ENCODE measurements at regions not wholly inside any gene's neighbourhood (a gene's known extent, or its start where the extent isn't known, plus 50 kb on each side); places are given as distances from the start of the nearest gene placed in this dataset.

DNA sequence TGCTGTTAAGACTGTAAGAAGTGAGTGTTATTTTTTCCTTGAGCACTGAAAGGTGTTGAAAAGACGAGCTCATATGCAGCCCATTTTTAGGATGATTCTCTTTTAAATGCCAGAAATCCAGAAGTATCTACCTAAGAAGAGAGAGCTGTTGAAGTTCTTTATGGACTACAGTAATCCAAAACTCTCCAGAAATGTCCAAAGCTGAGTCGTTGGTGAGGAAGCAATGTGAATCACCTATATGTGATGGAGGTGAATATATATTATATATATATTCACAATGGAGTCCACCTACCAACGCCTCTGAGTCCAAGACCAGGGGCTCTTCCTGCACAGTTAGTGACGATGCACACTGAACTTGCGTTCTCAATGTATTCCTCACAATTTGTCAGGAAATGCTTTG is 252.7 kb upstream of the PITRM1 start:
- no peak overlapping the region for H3K27ac Mint-ChIP-seq
- peaks cover 35% of the 10 kb centered on the region for H3K4me1 Mint-ChIP-seq
- H3K27me3 Mint-ChIP-seq: no peaks in the 10 kb centered on the region
- H3K4me3 Mint-ChIP-seq: no peak overlapping the region
- DNase-seq: no peak
- H3K36me3 Mint-ChIP-seq (ENCODE audit: low read depth): peaks cover 4% of the 10 kb centered on the region
- peaks cover 6% of the 10 kb centered on the region for H3K9me3 Mint-ChIP-seq
- ChIA-PET CTCF (interaction anchor here (0.6 kb wide), 1 partner anchor 91 kb away, joined by 5 read pairs; no protein-coding TSS in a partner anchor), POLR2A (no interaction called here)

DNA sequence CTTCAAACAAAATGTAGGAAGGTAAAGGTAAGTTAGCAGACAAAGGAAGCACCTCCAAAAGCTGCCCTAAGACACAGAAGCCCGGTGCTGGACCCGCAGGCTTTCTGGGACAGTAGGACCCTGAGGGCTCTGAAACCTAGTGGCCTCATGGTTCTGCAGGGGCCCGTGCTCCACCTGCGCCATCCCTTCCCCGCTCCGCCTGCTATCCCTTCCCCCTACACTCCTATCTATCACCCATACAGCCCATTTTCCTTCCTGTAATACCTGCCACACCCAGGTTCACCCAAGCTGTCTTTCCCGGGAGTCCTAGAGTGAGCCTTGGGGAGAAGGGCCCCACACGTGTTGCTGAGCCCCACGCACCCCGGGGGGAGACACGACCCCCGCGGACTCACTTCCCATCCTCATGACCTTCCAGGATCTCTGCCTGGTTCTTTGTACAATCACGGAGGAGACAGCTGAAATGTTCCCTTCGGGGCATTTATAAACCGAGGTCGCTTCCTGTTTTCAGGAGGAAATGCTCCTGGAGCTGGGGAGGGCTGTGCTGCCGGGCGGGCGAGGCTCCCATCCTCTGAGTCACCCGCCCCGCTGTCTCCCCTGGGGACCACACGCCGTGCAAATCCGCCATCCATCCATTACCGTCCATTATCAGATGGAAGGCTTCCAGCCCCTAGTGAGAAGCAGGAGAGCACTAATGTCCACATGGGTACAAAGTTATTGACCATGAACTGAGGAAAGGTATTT is 251.7 kb upstream of the PITRM1 start:
- H3K36me3 Mint-ChIP-seq (ENCODE audit: low read depth): no peaks in the 10 kb centered on the region
- H3K27ac Mint-ChIP-seq: no peak overlapping the region
- no peaks in the 10 kb centered on the region for H3K27me3 Mint-ChIP-seq
- ChIA-PET CTCF (interaction anchor here (1.4 to 1.5 kb wide), 2 partner anchors 12 to 16 kb away, joined by 4 read pairs; no protein-coding TSS in a partner anchor), POLR2A (no interaction called here)
- H3K9me3 Mint-ChIP-seq: no peaks in the 10 kb centered on the region
- DNase-seq: no peak
- H3K4me3 Mint-ChIP-seq: no peak overlapping the region
- H3K4me1 Mint-ChIP-seq: peaks cover 45% of the 10 kb centered on the region

GRCh38 chr10:3423384-3423783 is 250.8 kb upstream of the PITRM1 start:
- H3K27ac Mint-ChIP-seq: no peak overlapping the region
- H3K9me3 Mint-ChIP-seq: no peaks in the 10 kb centered on the region
- peaks cover 54% of the 10 kb centered on the region for H3K4me1 Mint-ChIP-seq
- no peak for DNase-seq
- ChIA-PET CTCF (interaction anchor here (1.4 to 1.5 kb wide), 2 partner anchors 12 to 17 kb away, joined by 4 read pairs; no protein-coding TSS in a partner anchor), POLR2A (no interaction called here)
- H3K4me3 Mint-ChIP-seq: no peak overlapping the region
- H3K27me3 Mint-ChIP-seq: no peaks in the 10 kb centered on the region
- H3K36me3 Mint-ChIP-seq (ENCODE audit: low read depth): no peaks in the 10 kb centered on the region

DNA sequence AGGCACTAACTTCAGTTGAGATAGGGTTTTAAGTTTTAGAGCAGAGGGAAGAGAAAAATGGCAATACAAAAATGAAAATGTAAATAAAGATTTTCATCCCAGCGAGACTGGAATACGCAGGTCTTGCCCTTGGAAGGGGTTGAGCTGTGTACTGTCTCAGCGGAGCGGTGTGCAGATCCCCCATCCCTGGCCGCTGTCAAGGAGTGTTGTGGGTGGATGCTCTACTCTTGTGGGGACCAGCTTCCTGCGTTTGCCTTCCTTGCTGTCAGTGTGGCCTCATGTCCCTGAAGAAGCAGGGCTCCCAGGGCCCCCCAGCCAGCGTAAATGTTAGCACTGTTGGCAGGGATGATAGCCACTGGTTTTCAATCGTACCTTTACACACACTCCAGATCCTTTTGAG is 249.7 kb upstream of the PITRM1 start:
- H3K4me1 Mint-ChIP-seq: peaks cover 60% of the 10 kb centered on the region
- CTCF ChIA-PET: no interaction called here
- H3K27ac Mint-ChIP-seq: peak overlapping the region; percentile 41
- H3K27me3 Mint-ChIP-seq: peaks cover 4% of the 10 kb centered on the region
- POLR2A ChIA-PET: no interaction called here
- H3K9me3 Mint-ChIP-seq: no peaks in the 10 kb centered on the region
- no peak for DNase-seq
- H3K4me3 Mint-ChIP-seq: no peak overlapping the region
- no peaks in the 10 kb centered on the region for H3K36me3 Mint-ChIP-seq (ENCODE audit: low read depth)

GRCh38 chr10:3421537-3422257 is 249.1 kb upstream of the PITRM1 start:
- Mint-ChIP-seq H3K27ac (peak overlapping the region; percentile 41), H3K36me3 (ENCODE audit: low read depth) (no peaks in the 10 kb centered on the region), H3K9me3 (no peaks in the 10 kb centered on the region), H3K4me1 (peaks cover 60% of the 10 kb centered on the region), H3K4me3 (no peak overlapping the region), H3K27me3 (peaks cover 4% of the 10 kb centered on the region)
- ChIA-PET POLR2A (no interaction called here), CTCF (interaction anchor here (0.9 kb wide), 1 partner anchor 11 kb away, joined by 3 read pairs; no protein-coding TSS in a partner anchor)
- DNase-seq: peak; percentile 23

- Mint-ChIP-seq H3K4me1 (peaks cover 60% of the 10 kb centered on the region), H3K9me3 (no peaks in the 10 kb centered on the region), H3K36me3 (ENCODE audit: low read depth) (no peaks in the 10 kb centered on the region), H3K4me3 (no peak overlapping the region), H3K27me3 (peaks cover 4% of the 10 kb centered on the region), H3K27ac (peak overlapping the region; percentile 3)
- CTCF ChIA-PET: interaction anchor here (0.9 to 1.0 kb wide), 2 partner anchors 10 to 55 kb away, joined by 3 read pairs; no protein-coding TSS in a partner anchor
- no peak for DNase-seq
- POLR2A ChIA-PET: interaction anchor here (0.6 kb wide), 1 partner anchor 109 kb away, joined by 3 read pairs; no protein-coding TSS in a partner anchor
Observed at GRCh38 chr10:3420527-3421469, 248.2 kb upstream of the PITRM1 start.

- Mint-ChIP-seq H3K27me3 (peaks cover 4% of the 10 kb centered on the region), H3K27ac (peak overlapping the region; percentile 60), H3K36me3 (ENCODE audit: low read depth) (no peaks in the 10 kb centered on the region), H3K4me3 (peak overlapping the region; percentile 40), H3K4me1 (peaks cover 60% of the 10 kb centered on the region), H3K9me3 (no peaks in the 10 kb centered on the region)
- peak; percentile 35 for DNase-seq
- ChIA-PET POLR2A (interaction anchor here (0.6 kb wide), 1 partner anchor 109 kb away, joined by 3 read pairs; no protein-coding TSS in a partner anchor), CTCF (interaction anchor here (1.0 kb wide), 1 partner anchor 56 kb away, joined by 3 read pairs; no protein-coding TSS in a partner anchor)
Observed at GRCh38 chr10:3419719-3420495, 247.3 kb upstream of the PITRM1 start.

GRCh38 chr10:3418926-3419325 is 246.3 kb upstream of the PITRM1 start:
- Mint-ChIP-seq H3K4me3 (no peak overlapping the region), H3K27ac (no peak overlapping the region), H3K9me3 (no peaks in the 10 kb centered on the region), H3K4me1 (peaks cover 58% of the 10 kb centered on the region), H3K36me3 (ENCODE audit: low read depth) (no peaks in the 10 kb centered on the region), H3K27me3 (peaks cover 4% of the 10 kb centered on the region)
- no peak for DNase-seq
- POLR2A ChIA-PET: no interaction called here
- CTCF ChIA-PET: interaction anchor here (0.9 kb wide), 1 partner anchor 18 kb away, joined by 3 read pairs; no protein-coding TSS in a partner anchor

GRCh38 chr10:3418041-3418754 is 245.6 kb upstream of the PITRM1 start:
- Mint-ChIP-seq H3K27me3 (peaks cover 4% of the 10 kb centered on the region), H3K27ac (no peak overlapping the region), H3K4me1 (peaks cover 52% of the 10 kb centered on the region), H3K4me3 (no peak overlapping the region), H3K9me3 (no peaks in the 10 kb centered on the region), H3K36me3 (ENCODE audit: low read depth) (no peaks in the 10 kb centered on the region)
- ChIA-PET POLR2A (interaction anchor here (0.6 kb wide), 1 partner anchor 1031 kb away, joined by 4 read pairs; no protein-coding TSS in a partner anchor), CTCF (interaction anchor here (0.9 kb wide), 1 partner anchor 19 kb away, joined by 3 read pairs; no protein-coding TSS in a partner anchor)
- DNase-seq: no peak

- peaks cover 2% of the 10 kb centered on the region for H3K9me3 Mint-ChIP-seq
- H3K27ac Mint-ChIP-seq: no peak overlapping the region
- H3K4me3 Mint-ChIP-seq: no peak overlapping the region
- H3K36me3 Mint-ChIP-seq (ENCODE audit: low read depth): no peaks in the 10 kb centered on the region
- CTCF ChIA-PET: no interaction called here
- POLR2A ChIA-PET: no interaction called here
- peaks cover 4% of the 10 kb centered on the region for H3K27me3 Mint-ChIP-seq
- no peak for DNase-seq
- H3K4me1 Mint-ChIP-seq: peaks cover 43% of the 10 kb centered on the region
Observed at GRCh38 chr10:3417096-3417495, 244.5 kb upstream of the PITRM1 start.

GRCh38 chr10:3415878-3416605 is 243.5 kb upstream of the PITRM1 start:
- H3K9me3 Mint-ChIP-seq: peaks cover 4% of the 10 kb centered on the region
- H3K27ac Mint-ChIP-seq: no peak overlapping the region
- ChIA-PET CTCF (no interaction called here), POLR2A (no interaction called here)
- peaks cover 4% of the 10 kb centered on the region for H3K27me3 Mint-ChIP-seq
- H3K4me1 Mint-ChIP-seq: peaks cover 33% of the 10 kb centered on the region
- no peaks in the 10 kb centered on the region for H3K36me3 Mint-ChIP-seq (ENCODE audit: low read depth)
- no peak for DNase-seq
- no peak overlapping the region for H3K4me3 Mint-ChIP-seq
